H9 (cell line): ENCODE measurements at regions not wholly inside any gene's neighbourhood (a gene's known extent, or its start where the extent isn't known, plus 50 kb on each side); places are given as distances from the start of the nearest gene placed in this dataset.

Source experiments
- DNase-seq: peaks from one replicate; pipeline ENCODE4 v3.0.0-alpha.2; 2017
- H2AFZ ChIP-seq: one replicate; pipeline ENCODE4 v1.6.1; 2013; ENCODE audit warnings: mild to moderate bottlenecking, low read length, control low read depth, moderate library complexity
- H2AK5ac ChIP-seq: 2 replicates; pipeline ENCODE4 v1.6.1; 2013; ENCODE audit warnings: low read length, control low read depth, mixed read lengths; ENCODE audit not compliant: insufficient read length
- H2BK120ac ChIP-seq: one replicate; pipeline ENCODE4 v1.6.1; 2013; ENCODE audit warnings: low read depth, mild to moderate bottlenecking, low read length, control low read depth, inconsistent platforms; ENCODE audit not compliant: poor library complexity, severe bottlenecking
- H2BK12ac ChIP-seq: 2 replicates; pipeline ENCODE4 v1.6.1; 2013; ENCODE audit warnings: low read length, control low read depth, mixed read lengths, low read depth; ENCODE audit not compliant: insufficient read length
- H2BK15ac ChIP-seq: 2 replicates; pipeline ENCODE4 v1.6.1; 2013; ENCODE audit warnings: low read depth, low read length, control low read depth
- H2BK20ac ChIP-seq: one replicate; pipeline ENCODE4 v1.6.1; 2013; ENCODE audit warnings: low read depth, mild to moderate bottlenecking, low read length, control low read depth, inconsistent platforms; ENCODE audit not compliant: poor library complexity, severe bottlenecking
- H2BK5ac ChIP-seq: 2 replicates; pipeline ENCODE4 v1.6.1; 2013; ENCODE audit warnings: low read length, control low read depth, mixed read lengths; ENCODE audit not compliant: insufficient read length
- H3K14ac ChIP-seq: 2 replicates; pipeline ENCODE4 v1.6.1; 2013; ENCODE audit warnings: low read length, control low read depth; ENCODE audit not compliant: insufficient read depth
- H3K18ac ChIP-seq: 2 replicates; pipeline ENCODE4 v1.6.1; 2013; ENCODE audit warnings: low read depth, mild to moderate bottlenecking, mixed read lengths, low read length, control low read depth; ENCODE audit not compliant: insufficient read length
- H3K23ac ChIP-seq: 2 replicates; pipeline ENCODE4 v1.6.1; 2013; ENCODE audit warnings: low read length, control low read depth, mixed read lengths, low read depth; ENCODE audit not compliant: insufficient read length
- H3K23me2 ChIP-seq: 2 replicates; pipeline ENCODE4 v1.6.1; 2013; ENCODE audit warnings: low read depth, mild to moderate bottlenecking, mixed read lengths, low read length, control low read depth; ENCODE audit not compliant: insufficient read length, poor library complexity, severe bottlenecking
- H3K27ac ChIP-seq: 2 replicates; pipeline ENCODE4 v1.5.1; 2013; ENCODE audit warnings: low read length, control low read depth, mixed read lengths, low read depth; ENCODE audit not compliant: insufficient read length
- H3K27me3 ChIP-seq: 2 replicates; pipeline ENCODE4 v1.6.1; 2013; ENCODE audit warnings: low read length, control low read depth, inconsistent platforms; ENCODE audit not compliant: insufficient read depth
- H3K4ac ChIP-seq: 2 replicates; pipeline ENCODE4 v1.6.1; 2013; ENCODE audit warnings: low read depth, mild to moderate bottlenecking, control low read depth, inconsistent platforms, low read length, moderate library complexity
- H3K4me1 ChIP-seq: 2 replicates; pipeline ENCODE4 v1.6.1; 2013; ENCODE audit warnings: low read length, control low read depth, inconsistent platforms; ENCODE audit not compliant: insufficient read depth
- H3K4me2 ChIP-seq: 2 replicates; pipeline ENCODE4 v1.6.1; 2013; ENCODE audit warnings: low read length, control low read depth, mixed read lengths; ENCODE audit not compliant: insufficient read length, insufficient read depth
- H3K56ac ChIP-seq: 2 replicates; pipeline ENCODE4 v1.6.1; 2013; ENCODE audit warnings: low read depth, mild to moderate bottlenecking, mixed read lengths, low read length, control low read depth; ENCODE audit not compliant: insufficient read length
- H3K79me1 ChIP-seq: 2 replicates; pipeline ENCODE4 v1.6.1; 2013; ENCODE audit warnings: low read depth, mild to moderate bottlenecking, moderate library complexity, low read length, control low read depth, inconsistent platforms; ENCODE audit not compliant: insufficient read depth, poor library complexity, severe bottlenecking
- H3K79me2 ChIP-seq: 2 replicates; pipeline ENCODE4 v1.6.1; 2013; ENCODE audit warnings: low read length, control low read depth, inconsistent platforms; ENCODE audit not compliant: insufficient read depth
- H3K9ac ChIP-seq: 2 replicates; pipeline ENCODE4 v1.6.1; 2013; ENCODE audit warnings: low read length, control low read depth, mixed read lengths; ENCODE audit not compliant: insufficient read length; ENCODE audit errors: extremely low read depth
- H3K9me3 ChIP-seq: one replicate; pipeline ENCODE4 v1.6.1; 2013; ENCODE audit warnings: low read depth, low read length, inconsistent platforms; ENCODE audit not compliant: control insufficient read depth
- H3T11ph ChIP-seq: one replicate; pipeline ENCODE4 v1.6.1; 2013; ENCODE audit warnings: mild to moderate bottlenecking, low read length, control low read depth, inconsistent platforms
- H4K20me1 ChIP-seq: one replicate; pipeline ENCODE4 v1.6.1; 2013; ENCODE audit not compliant: control insufficient read depth, insufficient read length, insufficient read depth
- H4K5ac ChIP-seq: 2 replicates; pipeline ENCODE4 v1.6.1; 2013; ENCODE audit warnings: low read depth, mild to moderate bottlenecking, mixed read lengths, low read length, control low read depth; ENCODE audit not compliant: insufficient read length
- H4K8ac ChIP-seq: replicated peaks from 2 replicates; pipeline ENCODE4 v1.6.1; 2013; ENCODE audit warnings: low read length, control low read depth, mixed read lengths, low read depth; ENCODE audit not compliant: insufficient read length
- H4K91ac ChIP-seq: 2 replicates; pipeline ENCODE4 v1.6.1; 2013; ENCODE audit warnings: low read depth, mild to moderate bottlenecking, moderate library complexity, mixed read lengths, low read length, control low read depth; ENCODE audit not compliant: insufficient read length
- H3K27ac Mint-ChIP-seq, 3 experiments: 2 replicates in 2 of 3; 3 replicates in 1 of 3; pipeline ENCODE4 v1.8.0; 2020 to 2021; ENCODE audit warnings: mixed read lengths in 3 of 3, mild to moderate bottlenecking in 1 of 3, moderate library complexity in 1 of 3
- H3K27me3 Mint-ChIP-seq: 2 replicates; pipeline ENCODE4 v1.8.0; 2021; ENCODE audit warnings: low read depth, mild to moderate bottlenecking, moderate library complexity, mixed read lengths
- H3K36me3 Mint-ChIP-seq, 3 experiments: 2 replicates in 2 of 3; 3 replicates in 1 of 3; pipeline ENCODE4 v1.8.0; 2020 to 2021; ENCODE audit warnings: low read depth in 3 of 3, mixed read lengths in 3 of 3; ENCODE audit not compliant: insufficient read depth in 1 of 3
- H3K4me1 Mint-ChIP-seq, 2 experiments: 2 replicates each; pipeline ENCODE4 v1.8.0; 2020; ENCODE audit warnings: mixed read lengths in 2 of 2
- H3K4me3 Mint-ChIP-seq, 2 experiments: 2 replicates in 1 of 2; 3 replicates in 1 of 2; pipeline ENCODE4 v1.8.0; 2020 to 2021; ENCODE audit warnings: mild to moderate bottlenecking in 2 of 2, mixed read lengths in 2 of 2, moderate library complexity in 1 of 2
- H3K9me3 Mint-ChIP-seq, 2 experiments: 2 replicates in 1 of 2; 3 replicates in 1 of 2; pipeline ENCODE4 v1.8.0; 2020; ENCODE audit warnings: mild to moderate bottlenecking in 2 of 2, mixed read lengths in 2 of 2, moderate library complexity in 1 of 2
- CTCF ChIP-seq: fragments of 200-600 bp; sonication (generic); conservative IDR thresholded peaks from 3 replicates; pipeline ENCODE4 v1.8.0; 2021; ENCODE audit warnings: antibody characterized with exemption, mild to moderate bottlenecking
- WGBS: extraction: QIAGEN DNeasy Blood & Tissue Kit; methylation state at CpG from one replicate; pipeline ENCODE4 v1.1.7; 2013; ENCODE audit warnings: missing lambda C conversion rate, low lambda C conversion rate, mixed read lengths; ENCODE audit not compliant: insufficient read length; ENCODE audit errors: extremely low coverage; 5-methylcytosine and 5-hydroxymethylcytosine counted together

GRCh38 chr9:74032421-74032820 lies 464.7 kb upstream of the RORB start:
- Mint-ChIP-seq H3K4me1 (peaks cover 22 to 33% of the 10 kb centered on the region in 2 experiments), H3K27me3 (no peaks in the 10 kb centered on the region; the same call in 1 of the 2 replicates), H3K4me3 (no peak overlapping the region), H3K36me3 (peaks cover 0 to 2% (median 0%) of the 10 kb centered on the region in 3 experiments; a peak in 1 of 7 replicates), H3K9me3 (no peaks in the 10 kb centered on the region), H3K27ac (no peak overlapping the region)
- no peak overlapping the region for H3K18ac ChIP-seq
- no peak overlapping the region for H2BK20ac ChIP-seq
- H3K23me2 ChIP-seq = no peaks in the 10 kb centered on the region
- H2AFZ ChIP-seq = no peak overlapping the region
- no peak overlapping the region for H4K5ac ChIP-seq
- H2BK12ac ChIP-seq = no peak overlapping the region
- no peak overlapping the region for H2AK5ac ChIP-seq
- no CpG with 5 or more reads among the region's 2 CpGs for WGBS
- no peak overlapping the region for H3K27ac ChIP-seq
- no peak for TF ChIP-seq CTCF
- H3K14ac ChIP-seq = no peak overlapping the region
- no peaks in the 10 kb centered on the region for H3K27me3 ChIP-seq
- no peak overlapping the region for H4K91ac ChIP-seq
- no peak overlapping the region for H2BK5ac ChIP-seq
- H3K4ac ChIP-seq = no peak overlapping the region
- H3K9ac ChIP-seq = no peak overlapping the region
- no peaks in the 10 kb centered on the region for H3K79me2 ChIP-seq
- no peak overlapping the region for H2BK120ac ChIP-seq
- no peaks in the 10 kb centered on the region for H3K9me3 ChIP-seq
- H3K4me1 ChIP-seq = peaks cover 3% of the 10 kb centered on the region; the same call in 1 of the 2 replicates
- no peak overlapping the region for H3T11ph ChIP-seq
- no peak overlapping the region for H3K4me2 ChIP-seq
- H3K79me1 ChIP-seq = no peaks in the 10 kb centered on the region
- H4K20me1 ChIP-seq = no peaks in the 10 kb centered on the region
- H3K23ac ChIP-seq = no peak overlapping the region
- H2BK15ac ChIP-seq = no peak overlapping the region
- no peak overlapping the region for H3K56ac ChIP-seq
- DNase-seq = no peak
- no peak overlapping the region for H4K8ac ChIP-seq
